GM12878 (cell line): ENCODE measurements at regions not wholly inside any gene's neighbourhood (a gene's known extent, or its start where the extent isn't known, plus 50 kb on each side); places are given as distances from the start of the nearest gene placed in this dataset.

ENCODE experiments used
- ATAC-seq: fragments of 200-7000 bp; cut with Tn5 transposase; 3 replicates; pipeline ENCODE4 v1.9.1; 2020; ENCODE audit warnings: mild to moderate bottlenecking, moderate library complexity
- BruUV-seq: library from RNA; stranded (reverse); fragments of 400-500 nt; replicated peaks from 2 replicates; lab custom pipeline; 2021; lab: Mats Ljungman, UMichigan
- CTCF ChIA-PET: fragments of 300-600 bp; sonication (Branson Sonifier 250); formaldehyde crosslinking; extraction: SDS; loops from one replicate; lab custom pipeline; 2021; ENCODE audit warnings: inconsistent platforms; lab: Yijun Ruan, JAX
- POLR2A ChIA-PET: fragments of 350-600 bp; formaldehyde crosslinking; extraction: SDS; loops from one replicate; lab custom pipeline; 2021; ENCODE audit warnings: inconsistent platforms; lab: Charles Lee
- RAD21 ChIA-PET: fragments of 300-600 bp; sonication (Branson Sonifier 250); formaldehyde crosslinking; loops from one replicate; lab custom pipeline; 2023; ENCODE audit warnings: antibody characterized with exemption; ENCODE audit not compliant: unreplicated experiment; lab: Charles Lee
- SMC1A ChIA-PET: fragments of 300-600 bp; sonication (Branson Sonifier 250); formaldehyde crosslinking; loops from one replicate; lab custom pipeline; 2023; ENCODE audit not compliant: unreplicated experiment, uncharacterized antibody; lab: Charles Lee
- DNase-seq: peaks from one replicate; pipeline ENCODE4 v3.0.0-alpha.2; 2011; ENCODE audit warnings: low read depth, low spot score
- FAIRE-seq: peaks from 3 replicates; lab custom pipeline; 2011; peaks lifted over from hg19 to GRCh38; lab: Jason Lieb, UNC
- H2AFZ ChIP-seq: 2 replicates; pipeline ENCODE4 v1.6.0; 2011; ENCODE audit warnings: low read depth, low read length, control low read depth; ENCODE audit not compliant: control insufficient read depth
- H3K27ac ChIP-seq: 2 replicates; pipeline ENCODE4 v1.5.1; 2011; ENCODE audit warnings: control low read depth; ENCODE audit not compliant: control insufficient read depth, insufficient read depth
- H3K27me3 ChIP-seq, 2 experiments: replicated peaks in 1 of 2; 2 replicates each; pipeline versions ENCODE4 v1.6.0 to v1.6.1; 2011; ENCODE audit warnings: low read length in 1 of 2; ENCODE audit not compliant: control insufficient read depth in 2 of 2, insufficient read depth in 2 of 2
- H3K36me3 ChIP-seq, 2 experiments: 2 replicates each; pipeline ENCODE4 v1.5.1; 2011; ENCODE audit warnings: low read length in 1 of 2; ENCODE audit not compliant: control insufficient read depth in 2 of 2, insufficient read depth in 2 of 2
- H3K4me1 ChIP-seq: 2 replicates; pipeline ENCODE4 v1.6.1; 2011; ENCODE audit warnings: mild to moderate bottlenecking, low read length, moderate library complexity, mixed read lengths; ENCODE audit not compliant: control insufficient read depth, insufficient read depth
- H3K4me2 ChIP-seq: 2 replicates; pipeline ENCODE4 v1.6.0; 2011; ENCODE audit warnings: control low read depth; ENCODE audit not compliant: control insufficient read depth, insufficient read depth
- H3K4me3 ChIP-seq: fragments of 200-600 bp; sonication (generic); 2 replicates; pipeline ENCODE4 v1.5.1; 2016
- H3K79me2 ChIP-seq: 2 replicates; pipeline ENCODE4 v1.6.0; 2011; ENCODE audit warnings: low read length; ENCODE audit not compliant: control insufficient read depth, insufficient read depth
- H3K9ac ChIP-seq: 2 replicates; pipeline ENCODE4 v1.8.0; 2011; ENCODE audit warnings: low read length, control low read depth, mixed read lengths; ENCODE audit not compliant: control insufficient read depth, insufficient read depth
- H3K9me3 ChIP-seq: replicated peaks from 3 replicates; pipeline ENCODE4 v1.5.1; 2011; ENCODE audit warnings: mild to moderate bottlenecking, low read length; ENCODE audit not compliant: control insufficient read depth, insufficient read depth
- H4K20me1 ChIP-seq: 2 replicates; pipeline ENCODE4 v1.6.0; 2011; ENCODE audit not compliant: control insufficient read depth, insufficient read depth
- BHLHE40 ChIP-seq, 2 experiments: fragments of 450-650 bp in 1 of 2; IDR thresholded peaks; 2 replicates each; pipeline ENCODE4 v1.6.1; 2011 to 2017; ENCODE audit warnings: low read depth in 2 of 2, borderline replicate concordance in 1 of 2, improper control_type of control experiment in 1 of 2, low read length in 1 of 2, mild to moderate bottlenecking in 1 of 2
- ELK1 ChIP-seq: IDR thresholded peaks from 2 replicates; pipeline ENCODE4 v1.6.1; 2012; ENCODE audit warnings: low read depth, low read length, improper control_type of control experiment
- FOS ChIP-seq: IDR thresholded peaks from 3 replicates; pipeline ENCODE4 v1.6.1; 2011; ENCODE audit warnings: borderline replicate concordance; ENCODE audit not compliant: insufficient read length; ENCODE audit errors: extremely low read depth
- HDAC6 ChIP-seq: fragments of 200-600 bp; sonication (generic); IDR thresholded peaks from one replicate; pipeline ENCODE4 v1.8.0; 2017; ENCODE audit warnings: antibody characterized with exemption; ENCODE audit not compliant: unreplicated experiment
- HSF1 ChIP-seq: fragments of 150-350 bp; IDR thresholded peaks from 2 replicates; pipeline ENCODE4 v1.6.1; 2014; ENCODE audit warnings: mild to moderate bottlenecking, low read depth, low read length
- IKZF1 ChIP-seq: fragments of 450-650 bp; conservative IDR thresholded peaks from 2 replicates; pipeline ENCODE4 v1.6.1; 2017; ENCODE audit warnings: antibody characterized with exemption, mild to moderate bottlenecking
- IRF4 ChIP-seq: IDR thresholded peaks from 2 replicates; pipeline ENCODE4 v1.6.1; 2011; ENCODE audit warnings: low read depth, low read length
- JUND ChIP-seq: IDR thresholded peaks from 2 replicates; pipeline ENCODE4 v1.6.1; 2012; ENCODE audit warnings: low read depth, mild to moderate bottlenecking, low read length, improper control_type of control experiment, moderate library complexity
- KLF5 ChIP-seq: fragments of 450-650 bp; IDR thresholded peaks from 2 replicates; pipeline ENCODE4 v1.6.1; 2014; ENCODE audit warnings: mild to moderate bottlenecking; ENCODE audit not compliant: partially characterized antibody
- MXI1 ChIP-seq: fragments of 150-350 bp; IDR thresholded peaks from 2 replicates; pipeline ENCODE4 v1.6.1; 2011; ENCODE audit warnings: low read depth, mild to moderate bottlenecking, inconsistent platforms, low read length, improper control_type of control experiment
- PAX8 ChIP-seq: fragments of 450-650 bp; IDR thresholded peaks from 2 replicates; pipeline ENCODE4 v1.6.1; 2017; ENCODE audit warnings: mild to moderate bottlenecking, moderate library complexity
- POLR2AphosphoS5 ChIP-seq: IDR thresholded peaks from 2 replicates; pipeline ENCODE4 v1.6.1; 2011; ENCODE audit warnings: mild to moderate bottlenecking, low read length, inconsistent platforms
- RAD21 ChIP-seq: IDR thresholded peaks from 2 replicates; pipeline ENCODE4 v1.6.1; 2011; ENCODE audit warnings: mild to moderate bottlenecking, low read depth, low read length, moderate library complexity; ENCODE audit not compliant: insufficient read depth
- RELA ChIP-seq: fragments of 450-650 bp; IDR thresholded peaks from 2 replicates; pipeline ENCODE4 v1.8.0; 2014; ENCODE audit warnings: borderline replicate concordance; ENCODE audit not compliant: partially characterized antibody
- SIN3A ChIP-seq: IDR thresholded peaks from 2 replicates; pipeline ENCODE4 v1.6.1; 2012; ENCODE audit warnings: low read depth, low read length, improper control_type of control experiment
- SMAD5 ChIP-seq: IDR thresholded peaks from 2 replicates; pipeline ENCODE4 v1.6.1; 2016; ENCODE audit warnings: antibody characterized with exemption, low read depth
- SREBF2 ChIP-seq: IDR thresholded peaks from 2 replicates; pipeline ENCODE4 v1.6.1; 2012; ENCODE audit warnings: mild to moderate bottlenecking, low read length
- SUPT20H ChIP-seq: IDR thresholded peaks from 2 replicates; pipeline ENCODE4 v1.6.1; 2011; ENCODE audit warnings: low read depth, mild to moderate bottlenecking, low read length, moderate library complexity, borderline replicate concordance; ENCODE audit not compliant: control insufficient read depth
- ZNF217 ChIP-seq: fragments of 450-650 bp; IDR thresholded peaks from 2 replicates; pipeline ENCODE4 v1.6.1; 2017; ENCODE audit warnings: antibody characterized with exemption, mild to moderate bottlenecking
- WGBS: methylation state at CpG from one replicate; pipeline ENCODE4 v1.1.6; 2016; ENCODE audit warnings: low lambda C conversion rate; ENCODE audit not compliant: insufficient replicate concordance, insufficient coverage; ENCODE audit errors: missing lambda C conversion rate; 5-methylcytosine and 5-hydroxymethylcytosine counted together
- in situ Hi-C: fragments of 300-500 bp; cut with MboI; formaldehyde crosslinking; loops from 9 replicates; pipeline ENCODE4 v1.14.3; 2018; ENCODE audit warnings: mixed read lengths
- intact Hi-C: fragments of 100-400 bp; cut with micrococcal nuclease; formaldehyde crosslinking; loops from one replicate; pipeline ENCODE4 v1.14.2; 2022; ENCODE audit not compliant: unreplicated experiment

DNA sequence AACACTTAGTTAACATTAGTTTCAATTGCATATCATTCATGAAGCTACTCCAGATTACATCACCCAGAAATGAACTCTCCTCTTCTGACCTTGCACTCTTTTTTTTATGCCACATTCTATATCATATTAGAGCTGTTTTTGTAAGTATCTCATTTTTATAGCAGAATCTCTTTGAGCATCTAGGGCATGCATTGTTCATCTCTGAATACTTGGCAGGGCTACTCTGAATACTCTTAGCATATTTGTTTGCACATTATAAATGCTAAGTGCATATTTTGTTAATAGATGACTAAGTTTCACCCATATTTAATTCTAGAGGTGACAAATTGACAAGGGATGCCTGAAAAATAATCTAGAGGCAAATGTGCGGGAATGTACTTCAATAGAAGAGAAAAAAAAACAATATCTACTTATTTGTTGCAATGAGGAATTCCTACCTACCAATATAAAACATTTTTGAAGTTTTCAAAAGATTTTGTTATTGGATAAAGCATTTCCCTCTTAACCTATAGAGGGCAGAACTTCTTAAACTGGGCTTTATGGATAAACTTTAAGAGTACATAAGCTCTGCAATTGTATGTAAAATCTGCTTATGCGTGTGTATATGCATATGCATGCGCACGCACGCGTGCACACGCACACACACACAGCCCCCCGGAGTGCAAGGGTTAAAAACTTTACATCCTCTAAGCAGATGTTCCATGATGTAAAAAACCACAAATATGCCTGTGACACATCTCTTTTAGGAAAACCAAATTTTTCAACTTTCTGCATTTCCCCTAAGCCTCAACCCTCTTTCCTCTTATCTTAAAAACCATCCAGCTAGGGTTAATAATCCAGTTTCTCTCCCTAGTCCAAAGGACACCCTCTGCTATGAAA is 73.0 kb upstream of the OXGR1 start:
- ChIA-PET POLR2A (no interaction called here), RAD21 (no interaction called here), CTCF (no interaction called here), SMC1A (no interaction called here)
- in situ Hi-C loops, result no loop called here
- DNase-seq, result no peak
- no peak overlapping the region for H3K4me3 ChIP-seq
- no peak for ATAC-seq
- H3K4me2 ChIP-seq, result no peak overlapping the region
- no peaks in the 10 kb centered on the region for H3K27me3 ChIP-seq
- H3K9me3 ChIP-seq, result no peaks in the 10 kb centered on the region
- no peak overlapping the region for H2AFZ ChIP-seq
- no peaks in the 10 kb centered on the region for H3K79me2 ChIP-seq
- H3K27ac ChIP-seq, result no peak overlapping the region
- BruUV-seq, result no TSS peak
- H4K20me1 ChIP-seq, result no peaks in the 10 kb centered on the region
- intact Hi-C loops, result no loop called here
- TF ChIP-seq POLR2AphosphoS5, result no peak
- no peak for TF ChIP-seq ZNF217
- no peak for TF ChIP-seq IRF4
- TF ChIP-seq MXI1, result no peak
- TF ChIP-seq SREBF2, result no peak
- no peak for TF ChIP-seq HDAC6
- no peak for TF ChIP-seq SIN3A
- no peak for TF ChIP-seq FOS
- no peak for TF ChIP-seq JUND
- TF ChIP-seq KLF5, result no peak
- no peak for TF ChIP-seq ELK1
- no peak for TF ChIP-seq BHLHE40 (IDR thresholded peaks at IDR 0.05; ENCODE audit: borderline replicate concordance in 1 of 2, low read depth in 2 of 2, low read length in 1 of 2)
- TF ChIP-seq RELA, result no peak
- TF ChIP-seq IKZF1, result no peak
- TF ChIP-seq HSF1, result no peak
- TF ChIP-seq RAD21, result no peak
- TF ChIP-seq SUPT20H, result no peak
- no peak for TF ChIP-seq PAX8
- TF ChIP-seq SMAD5, result no peak
- H3K9ac ChIP-seq, result no peak overlapping the region
- WGBS, result 83% methylated on average over 8 of the region's 8 CpGs
- no peaks in the 10 kb centered on the region for H3K36me3 ChIP-seq
- no peak for FAIRE-seq
- H3K4me1 ChIP-seq, result no peaks in the 10 kb centered on the region
